GM18868 (cell line): ENCODE measurements at regions not wholly inside any gene's neighbourhood (a gene's known extent, or its start where the extent isn't known, plus 50 kb on each side); places are given as distances from the start of the nearest gene placed in this dataset.

Experiments
- ATAC-seq: cut with Tn5 transposase; IDR thresholded peaks from one replicate; pipeline ENCODE4 v1.9.1; 2021; ENCODE audit warnings: mild to moderate bottlenecking, moderate library complexity; ENCODE audit not compliant: unreplicated experiment

DNA sequence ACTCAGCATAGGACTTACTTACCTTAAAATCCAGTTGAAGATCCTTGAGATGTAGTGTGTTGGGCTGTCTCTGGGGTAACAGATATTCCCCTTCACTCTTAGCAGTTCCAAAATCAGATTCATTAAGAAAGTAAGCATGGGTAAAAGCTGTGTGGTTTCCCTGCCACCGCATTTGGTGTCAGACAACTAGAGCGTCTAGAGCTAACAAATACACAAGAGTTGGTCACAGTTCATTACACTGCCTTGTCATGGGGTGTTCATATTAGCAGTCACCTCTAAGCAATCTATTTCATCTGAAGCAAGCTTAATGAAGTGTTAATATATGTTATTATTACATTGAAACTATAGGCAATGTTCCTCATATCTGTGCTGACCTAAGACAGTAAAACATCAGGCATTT, 342.8 kb downstream of the PPARGC1A start:
- no peak for ATAC-seq

GRCh38 chr4:23539969-23540569, 349.8 kb downstream of the PPARGC1A start:
- ATAC-seq = no peak

DNA sequence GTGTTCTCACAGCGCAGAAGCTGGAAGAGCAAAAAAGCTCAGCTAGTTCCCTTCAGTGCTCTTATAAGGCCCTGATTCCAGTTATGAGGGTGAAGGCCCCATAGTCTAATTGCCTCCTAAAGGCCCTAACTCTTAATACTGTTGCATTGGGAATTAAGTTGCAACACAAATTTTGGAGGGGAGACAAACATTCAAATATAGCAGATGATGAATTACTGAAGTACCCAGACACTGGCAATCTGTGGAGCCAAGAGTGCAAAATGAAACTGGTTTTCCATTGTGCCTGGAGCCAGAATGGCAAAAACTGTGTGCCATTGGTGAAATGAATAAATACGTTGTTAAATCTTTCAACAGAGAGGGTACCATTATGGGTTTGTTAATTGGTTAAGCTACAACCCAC, 356.0 kb downstream of the PPARGC1A start:
- no peak for ATAC-seq

DNA sequence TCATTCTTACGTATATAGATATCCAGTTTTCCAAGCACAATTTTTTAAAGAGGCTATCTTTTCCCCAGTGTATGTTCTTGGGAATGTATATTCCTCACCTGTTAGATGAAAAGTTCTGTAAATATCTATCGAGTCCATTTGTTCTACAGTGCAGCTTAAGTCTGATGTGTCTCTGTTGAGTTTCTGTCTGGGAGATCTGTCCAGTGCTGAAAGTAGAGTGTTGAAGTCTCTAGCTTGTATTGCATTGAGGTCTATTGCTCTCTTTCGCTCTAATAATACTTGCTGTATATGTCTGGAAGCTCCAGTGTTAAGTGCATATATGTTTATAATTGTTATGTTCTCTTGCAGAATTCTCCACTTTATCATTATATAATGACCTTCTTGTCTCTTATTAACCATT, 373.1 kb downstream of the PPARGC1A start:
- ATAC-seq = no peak

GRCh38 chr4:23504083-23504482, 385.8 kb downstream of the PPARGC1A start:
- ATAC-seq = no peak

GRCh38 chr4:23500894-23501449, 388.9 kb downstream of the PPARGC1A start:
- no peak for ATAC-seq

- no peak for ATAC-seq
Measured at GRCh38 chr4:23485801-23486200, 404.0 kb downstream of the PPARGC1A start.

DNA sequence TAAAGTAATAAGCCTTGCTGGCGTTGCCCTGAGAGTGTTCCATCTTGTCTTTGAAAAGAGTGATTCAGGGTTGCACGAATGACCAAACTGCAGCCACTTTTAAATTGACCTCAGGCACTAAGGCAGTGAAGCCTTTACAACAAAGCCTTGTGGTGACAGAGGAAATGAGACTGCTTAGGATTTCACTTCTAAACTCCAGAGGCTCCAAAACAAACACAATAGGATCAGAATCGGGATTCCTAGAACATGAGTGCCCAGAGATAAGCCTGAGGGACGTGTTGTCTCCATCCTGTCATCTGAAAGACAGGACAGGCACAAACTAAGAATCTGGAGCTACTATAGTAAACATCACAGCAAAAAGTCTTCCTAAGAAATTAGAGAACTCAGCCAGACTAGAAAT, 405.2 kb downstream of the PPARGC1A start:
- ATAC-seq = no peak

DNA sequence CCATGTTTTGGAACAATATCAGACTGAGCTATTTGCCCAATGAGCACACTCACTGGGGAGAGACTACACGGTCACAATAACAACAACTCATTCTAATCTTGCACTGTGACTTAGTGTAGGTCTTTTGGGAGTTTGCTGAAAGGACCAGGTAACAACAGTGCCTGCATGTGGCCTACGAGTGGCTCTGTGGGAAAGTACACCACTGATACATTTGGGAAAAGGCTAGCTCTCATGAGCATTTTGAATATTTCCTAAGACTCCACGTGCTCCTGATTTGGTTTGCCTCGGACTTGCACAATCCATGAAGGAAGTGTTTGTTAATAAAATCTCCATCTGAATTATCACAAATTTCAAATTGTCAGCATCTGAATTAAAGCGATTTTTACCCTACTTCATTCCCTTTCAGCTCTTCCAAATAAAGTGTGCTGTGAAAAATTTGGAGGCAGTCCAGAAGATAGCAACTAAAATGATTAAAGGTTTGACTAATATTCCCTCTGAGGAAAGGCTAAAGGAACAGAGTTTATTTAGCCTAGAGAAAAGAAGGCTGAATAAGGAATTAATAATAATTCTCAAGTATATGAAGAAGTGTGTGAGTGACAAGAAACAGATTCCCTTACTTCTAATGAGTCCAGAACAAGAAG, 406.4 kb downstream of the PPARGC1A start:
- no peak for ATAC-seq

DNA sequence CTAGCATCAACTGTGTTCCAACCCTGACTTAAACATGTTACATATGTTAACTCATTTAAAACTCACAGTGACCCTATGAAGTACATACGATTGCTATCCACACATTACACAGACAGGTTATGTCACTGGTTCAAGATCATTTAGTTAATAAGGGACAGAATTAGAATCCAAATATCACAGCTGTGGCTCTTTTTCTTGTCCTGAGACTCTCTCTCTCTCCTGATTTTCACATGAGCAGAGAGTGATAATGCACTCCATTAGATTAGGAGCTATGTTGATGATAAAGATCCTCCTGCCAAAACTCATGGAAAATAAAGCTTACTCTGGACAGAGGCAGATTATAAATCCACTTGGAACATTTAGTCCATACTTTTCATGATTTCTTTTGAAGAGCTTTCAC, 408.3 kb downstream of the PPARGC1A start:
- ATAC-seq = no peak

- no peak for ATAC-seq
Measured at GRCh38 chr4:23477905-23478304, 411.9 kb downstream of the PPARGC1A start.

- ATAC-seq = no peak
Measured at GRCh38 chr4:23476515-23477090, 413.2 kb downstream of the PPARGC1A start.

GRCh38 chr4:23463071-23463470, 426.8 kb downstream of the PPARGC1A start:
- ATAC-seq = no peak

GRCh38 chr4:23458054-23458453, 431.8 kb downstream of the PPARGC1A start:
- no peak for ATAC-seq

GRCh38 chr4:23456864-23457263, 433.0 kb downstream of the PPARGC1A start:
- ATAC-seq = no peak

- ATAC-seq = no peak
Measured at GRCh38 chr4:23455456-23456158, 434.2 kb downstream of the PPARGC1A start.

DNA sequence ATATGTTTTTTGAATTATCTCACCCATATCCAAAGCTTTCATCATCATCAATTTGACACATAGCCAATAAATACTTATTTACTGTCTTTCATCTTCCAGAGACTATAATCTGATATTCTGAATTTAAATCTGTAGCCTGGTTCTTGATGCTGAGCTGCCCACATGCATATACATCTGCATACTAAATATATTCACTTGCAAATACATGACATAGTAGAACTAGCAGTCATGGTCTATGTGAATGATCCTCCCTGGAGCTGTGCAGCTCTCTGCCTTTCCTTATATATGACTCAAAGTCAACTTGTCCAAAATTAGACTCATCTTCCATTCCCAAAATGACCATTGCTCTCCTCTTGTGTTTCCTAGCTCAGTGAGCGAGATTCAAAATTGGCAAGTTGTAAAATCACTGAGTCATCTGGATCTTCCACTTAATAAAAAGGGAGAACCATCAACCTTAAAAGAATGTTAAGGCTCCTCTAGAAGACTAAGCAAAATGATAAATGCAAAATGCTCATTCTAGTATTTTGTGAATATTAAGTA, 448.2 kb downstream of the PPARGC1A start:
- ATAC-seq = no peak

DNA sequence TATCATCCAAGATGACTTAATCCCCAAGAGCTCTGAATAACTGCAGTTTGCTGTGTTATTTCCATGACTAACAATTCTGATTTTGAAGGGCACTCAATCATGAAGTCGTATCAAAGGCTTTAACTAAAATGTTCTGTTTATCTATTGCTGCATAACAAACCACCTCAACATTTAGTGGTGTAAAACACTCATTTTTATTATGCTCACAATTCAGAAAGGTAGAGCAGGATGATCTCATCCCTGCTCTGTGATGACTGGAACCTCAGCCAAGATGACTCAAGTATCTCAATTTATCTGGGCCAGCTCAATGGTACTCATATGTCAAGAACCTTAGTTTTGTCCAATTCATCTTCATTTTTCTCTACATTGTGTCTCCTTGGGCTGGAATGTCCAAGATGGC, 451.1 kb downstream of the PPARGC1A start:
- ATAC-seq = no peak

- ATAC-seq = no peak
Measured at GRCh38 chr4:23429497-23429896, 460.4 kb downstream of the PPARGC1A start.

DNA sequence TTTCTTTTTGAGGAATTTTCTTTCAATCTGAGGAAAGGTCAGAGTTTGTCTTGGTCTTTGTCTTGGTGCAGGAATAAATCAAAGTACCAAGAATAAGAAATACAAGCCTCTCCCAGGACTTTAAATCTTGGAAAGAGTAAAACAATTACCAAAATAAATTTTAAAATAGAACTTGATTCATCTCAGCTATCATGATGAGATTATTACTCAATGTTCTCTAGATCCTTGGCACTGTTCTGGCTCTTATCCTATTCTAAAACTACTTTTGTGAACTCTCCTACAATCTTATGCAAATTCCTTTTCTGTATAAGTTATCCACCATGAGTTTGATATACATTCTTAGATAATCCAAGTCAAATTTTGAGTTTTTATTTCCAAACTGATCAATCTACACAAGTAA, 464.3 kb downstream of the PPARGC1A start:
- no peak for ATAC-seq

DNA sequence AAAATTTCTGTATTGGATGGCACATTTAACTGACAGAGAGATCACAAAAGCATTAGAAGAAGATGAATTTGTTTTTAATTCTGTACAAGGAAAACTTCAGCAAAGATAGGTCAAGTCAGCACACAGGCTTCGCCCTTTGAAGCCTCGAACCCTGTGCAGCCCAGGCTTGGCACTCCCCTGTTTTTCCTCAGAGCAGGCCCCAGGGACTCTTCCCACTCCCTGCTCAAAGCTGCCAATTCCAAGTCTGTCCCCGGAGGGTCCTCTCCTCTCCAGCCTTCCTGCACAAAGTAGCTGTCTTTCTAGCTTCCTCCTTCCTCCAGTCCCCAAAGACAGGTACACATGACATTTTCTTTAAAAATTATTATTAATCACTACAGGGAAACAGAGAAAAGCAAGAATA, 466.3 kb downstream of the PPARGC1A start:
- ATAC-seq = no peak
